HPDE6-E6E7 (cell line): ENCODE measurements at regions not wholly inside any gene's neighbourhood (a gene's known extent, or its start where the extent isn't known, plus 50 kb on each side); places are given as distances from the start of the nearest gene placed in this dataset.
"Not testable (repeated sequence)": the region's sequence is repeated elsewhere in the genome, so short reads cannot be mapped to it uniquely, and the experiment has no call there.

ENCODE experiments used
- DNase-seq: peaks from one replicate; pipeline ENCODE4 v3.0.0; 2011; ENCODE audit warnings: missing footprints; ENCODE audit errors: extremely low spot score

DNA sequence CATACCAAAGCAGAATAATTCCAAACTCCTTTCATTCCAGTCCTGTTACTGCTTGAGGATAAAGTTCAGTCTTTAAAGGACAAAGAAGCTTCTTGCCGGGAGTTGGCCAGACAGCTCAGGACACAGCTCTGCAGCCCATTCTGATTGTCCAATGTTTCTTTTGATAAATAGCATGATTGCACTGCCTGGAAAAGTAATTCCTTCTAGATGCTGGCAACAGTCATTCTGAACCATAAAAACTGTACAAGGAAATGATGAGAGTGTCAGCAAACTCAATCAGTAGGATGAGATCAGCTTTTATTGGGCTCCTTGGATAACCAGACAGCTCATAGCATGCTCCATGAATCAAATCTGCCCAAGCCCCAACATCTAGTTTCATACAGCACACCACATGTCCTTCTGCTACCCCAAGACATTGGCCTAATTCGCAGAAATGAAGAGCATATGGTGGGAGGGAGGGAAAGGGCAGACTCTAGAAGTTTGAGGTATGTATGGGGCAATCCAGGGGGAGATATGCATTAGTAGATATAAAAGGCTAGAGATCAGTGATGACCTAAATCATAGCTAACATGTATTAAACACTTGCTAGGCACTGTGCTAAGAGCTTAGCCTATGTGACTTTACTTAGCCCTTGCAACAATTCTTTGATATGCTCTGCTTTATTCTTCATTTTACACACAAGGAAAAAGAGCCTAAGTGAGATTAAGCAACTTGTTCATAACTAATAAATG lies 219.9 kb upstream of the NREP start:
- DNase-seq: no peak

DNA sequence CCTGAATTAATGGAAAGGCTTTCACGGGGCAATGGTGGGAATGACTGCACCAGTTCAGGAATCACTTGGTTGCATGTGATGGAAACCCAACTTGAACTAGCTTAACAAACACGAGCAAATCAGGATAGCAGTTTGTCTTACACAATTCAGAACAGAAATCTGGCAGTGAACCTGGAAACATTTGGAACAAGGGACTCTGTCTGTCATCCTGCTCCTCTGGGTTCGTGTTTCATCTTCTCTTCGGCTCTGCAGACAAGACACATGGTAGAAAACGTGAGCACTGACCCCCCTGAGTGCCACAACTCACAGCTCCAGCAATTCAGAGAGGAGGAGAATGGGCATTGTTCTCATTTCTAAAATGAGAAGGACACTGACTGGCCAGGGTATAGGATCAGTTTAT lies 218.1 kb upstream of the NREP start:
- no peak for DNase-seq

DNA sequence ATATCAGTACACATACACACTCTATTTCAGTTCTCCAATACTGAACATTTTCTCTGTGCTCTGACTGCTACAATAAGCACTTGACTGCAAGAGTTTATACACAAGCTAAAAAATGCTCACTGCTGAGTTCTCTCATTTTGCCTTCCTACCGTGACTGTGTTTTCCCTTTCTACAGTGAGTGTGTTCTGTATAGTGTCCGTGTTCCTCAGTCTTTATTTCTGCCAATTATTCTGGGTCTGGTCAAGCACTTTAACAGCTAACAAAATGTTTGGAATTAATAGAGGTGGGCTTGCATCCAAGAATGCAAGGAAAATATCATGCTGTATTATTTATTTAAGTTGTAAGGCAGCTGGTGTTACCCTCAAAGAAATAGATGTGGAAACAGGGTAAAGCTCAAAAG lies 217.0 kb upstream of the NREP start:
- DNase-seq: no peak

DNA sequence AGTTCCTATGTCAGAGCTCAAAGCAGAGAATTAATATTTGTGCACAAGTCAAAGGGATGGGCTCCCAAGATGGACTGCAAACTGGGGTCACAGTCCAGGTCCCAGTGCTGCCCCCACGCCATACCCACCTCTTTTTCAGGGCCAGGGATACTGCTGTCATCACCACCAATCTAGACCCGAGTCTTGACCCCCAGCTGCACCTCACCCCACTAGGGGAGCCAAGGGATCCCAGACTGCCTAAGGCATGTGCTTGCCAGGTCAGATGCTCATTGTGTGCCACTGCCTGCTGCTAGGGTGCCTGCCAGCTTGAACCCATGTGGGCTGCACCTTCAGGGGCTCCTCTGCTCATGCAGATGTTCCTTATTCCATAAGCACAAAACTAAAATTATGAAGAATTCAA lies 215.6 kb upstream of the NREP start:
- DNase-seq: no peak

DNA sequence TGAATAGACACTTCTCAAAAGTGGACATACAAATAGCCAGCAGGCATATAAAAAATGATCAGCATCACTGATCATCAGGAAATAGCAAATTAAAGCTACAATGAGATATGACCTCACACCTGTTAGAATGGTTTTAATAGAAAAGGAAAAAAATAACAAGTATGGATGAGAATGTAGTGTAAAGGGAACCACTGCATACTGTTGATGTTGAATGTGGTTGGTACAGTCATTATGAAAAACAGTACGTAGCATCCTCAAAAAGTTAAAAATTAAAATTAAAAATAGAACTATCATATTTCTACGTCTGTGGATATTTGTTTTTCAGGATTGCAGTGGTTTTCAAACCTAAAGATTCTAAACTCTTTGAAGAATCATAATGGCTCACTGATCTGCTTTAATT lies 215.1 kb upstream of the NREP start:
- DNase-seq: no peak

DNA sequence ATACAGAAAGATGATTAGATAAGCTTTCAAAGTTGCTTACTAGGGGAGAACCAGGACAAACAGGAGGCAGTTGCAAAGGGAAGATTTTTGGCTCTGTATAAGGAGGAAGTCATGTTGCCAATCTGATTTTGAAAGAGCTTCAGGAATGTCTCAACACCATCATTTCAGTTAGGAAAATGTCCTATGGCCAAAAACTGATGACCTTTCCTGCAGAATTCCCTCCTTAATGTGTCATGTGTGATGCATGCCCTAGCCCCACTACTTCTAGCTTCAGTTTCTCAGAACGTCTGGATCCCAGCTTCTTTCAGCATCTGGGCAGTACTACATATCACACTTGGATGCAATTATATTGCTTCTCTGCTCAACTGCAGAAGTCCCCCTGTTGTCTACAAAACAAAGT lies 211.5 kb upstream of the NREP start:
- DNase-seq: no peak

GRCh38 chr5:111967463-111967862 lies 210.5 kb upstream of the NREP start:
- no peak for DNase-seq

DNA sequence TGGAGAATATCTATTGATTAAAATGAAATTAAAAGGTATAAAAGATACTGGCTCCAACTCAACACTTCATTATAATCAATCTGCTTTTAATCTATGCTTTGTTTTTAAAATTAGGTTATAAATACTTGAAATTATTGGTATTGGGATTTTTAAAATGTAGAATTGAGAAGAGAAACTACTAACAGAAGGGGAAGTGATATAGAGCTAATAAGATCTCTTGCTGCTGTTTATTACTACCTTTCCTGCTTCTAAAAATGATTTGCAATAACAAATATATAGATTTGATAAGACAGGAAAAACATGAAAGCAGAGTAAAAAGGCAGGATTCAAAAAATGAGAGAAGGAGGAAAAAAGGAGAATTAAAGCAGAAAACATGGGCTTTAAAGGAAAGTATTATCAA lies 209.3 kb upstream of the NREP start:
- DNase-seq: no peak

GRCh38 chr5:111963555-111963954 lies 206.6 kb upstream of the NREP start:
- no peak for DNase-seq

GRCh38 chr5:111962906-111963305 lies 205.9 kb upstream of the NREP start:
- no peak for DNase-seq

DNA sequence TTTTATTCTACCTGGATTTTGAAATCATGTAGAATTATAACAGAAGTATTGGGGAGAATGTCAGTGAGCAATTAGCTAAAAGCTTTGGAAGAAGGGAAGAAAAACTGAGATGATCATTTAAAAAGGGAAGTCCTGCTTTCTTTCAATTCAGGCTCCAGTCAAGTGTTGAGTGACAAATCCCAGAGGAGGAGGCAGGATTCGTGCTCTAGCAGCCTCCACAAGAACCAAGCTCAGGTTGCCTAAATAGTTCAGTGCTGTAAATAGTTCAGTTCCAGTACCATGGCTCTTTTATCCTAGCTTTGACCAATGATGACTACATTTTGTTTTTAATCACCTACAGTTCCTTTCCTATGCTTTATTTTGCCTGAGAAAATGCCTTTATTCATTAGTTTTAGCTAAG lies 204.9 kb upstream of the NREP start:
- no peak for DNase-seq

DNA sequence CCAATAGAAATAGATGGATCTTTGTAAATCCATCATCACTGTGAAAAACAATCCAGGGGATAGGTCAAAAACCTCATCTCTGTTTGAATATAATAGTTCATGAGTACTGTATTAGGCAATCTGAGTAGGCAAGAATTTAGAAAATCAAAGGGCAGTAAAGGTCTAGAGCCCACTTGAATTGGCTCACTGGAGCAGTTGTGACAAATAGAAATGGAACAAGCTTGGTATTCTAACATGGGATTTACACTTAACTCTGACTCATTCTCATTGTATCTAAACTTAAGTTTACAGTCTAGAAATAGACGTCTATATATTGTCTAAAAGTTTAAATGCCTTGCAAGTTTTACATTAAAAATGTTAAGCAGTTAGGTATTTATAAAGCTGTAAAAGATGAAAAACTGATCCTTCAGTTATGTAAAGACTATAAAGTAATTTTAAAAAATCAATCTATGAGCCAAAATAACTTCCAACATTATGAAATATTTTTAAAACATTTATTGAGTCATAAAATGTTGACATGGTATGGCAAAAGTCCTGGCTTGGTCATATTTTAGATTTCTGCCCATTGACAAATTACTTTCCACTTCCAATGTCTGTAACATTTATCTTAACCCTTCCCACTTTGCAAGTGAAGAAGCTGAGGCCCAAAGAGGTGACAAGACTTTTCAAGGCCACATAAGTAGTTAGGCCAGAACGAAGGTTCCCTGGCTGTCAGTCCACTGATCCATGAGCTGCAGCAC lies 203.7 kb upstream of the NREP start:
- no peak for DNase-seq

- DNase-seq: no peak
Measured at GRCh38 chr5:111958851-111959250, 201.9 kb upstream of the NREP start.

GRCh38 chr5:111956765-111957164 lies 199.8 kb upstream of the NREP start:
- not testable (repeated sequence) for DNase-seq

GRCh38 chr5:111954516-111955395 lies 197.8 kb upstream of the NREP start:
- no peak for DNase-seq

GRCh38 chr5:111953351-111954127 lies 196.5 kb upstream of the NREP start:
- no peak for DNase-seq

GRCh38 chr5:111952555-111952954 lies 195.6 kb upstream of the NREP start:
- DNase-seq: no peak

DNA sequence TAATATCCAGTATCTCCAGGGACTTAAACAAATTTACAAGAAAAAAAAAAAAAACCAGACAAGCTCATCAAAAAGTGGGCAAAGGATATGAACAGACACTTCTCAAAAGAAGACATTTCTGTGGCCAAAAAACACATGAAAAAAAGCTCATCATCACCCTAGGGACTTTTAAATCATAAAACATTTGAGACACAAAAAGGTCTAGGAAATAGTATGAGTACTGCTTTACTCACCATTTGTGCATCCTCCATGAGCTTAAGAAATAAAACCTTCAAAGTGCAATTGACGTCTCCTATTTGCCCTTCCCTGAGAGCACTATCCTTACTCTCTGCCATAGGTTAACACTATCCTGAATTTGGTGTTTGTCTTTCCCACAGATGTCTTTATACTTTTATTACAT lies 193.7 kb upstream of the NREP start:
- no peak for DNase-seq

DNA sequence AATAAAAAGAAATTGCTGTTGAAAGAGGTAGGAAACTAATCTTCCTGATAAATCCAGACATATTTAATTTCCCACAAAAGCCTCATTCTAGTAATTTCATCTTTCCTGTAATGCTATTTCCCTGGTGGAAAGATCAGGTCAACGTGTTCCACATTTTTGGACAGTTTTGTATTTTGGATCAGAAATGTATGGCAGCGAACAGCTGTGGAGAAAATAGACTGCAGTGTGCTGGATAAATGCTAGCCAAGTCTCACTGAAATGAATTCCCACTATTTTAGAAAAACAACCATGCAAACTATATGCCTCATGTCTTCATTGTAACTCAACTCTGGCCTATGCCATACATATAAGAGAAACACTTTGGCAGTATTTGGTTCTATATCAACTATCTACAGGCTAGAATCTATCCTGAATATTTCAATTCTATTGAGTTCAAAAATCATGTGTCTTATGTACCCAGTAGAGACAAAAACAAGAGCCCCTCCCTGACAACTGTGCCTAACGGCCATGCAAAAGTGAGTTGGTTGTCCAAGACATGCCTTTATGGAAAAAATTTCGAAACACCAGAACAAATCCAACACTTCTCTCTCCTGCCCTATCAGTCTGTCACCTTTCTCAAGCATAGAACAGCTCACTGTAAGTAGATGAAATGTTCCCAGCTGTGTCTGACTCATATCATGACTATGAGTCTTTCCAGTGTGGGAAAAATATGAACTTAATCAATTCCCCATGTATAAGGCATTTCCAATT lies 191.3 kb upstream of the NREP start:
- no peak for DNase-seq

GRCh38 chr5:111946556-111946955 lies 189.6 kb upstream of the NREP start:
- DNase-seq: no peak

GRCh38 chr5:111945535-111945934 lies 188.5 kb upstream of the NREP start:
- DNase-seq: no peak
